ENCODE measurements at regions not wholly inside any gene's neighbourhood (a gene's known extent, or its start where the extent isn't known, plus 50 kb on each side); places are given as distances from the start of the nearest gene placed in this dataset.
A peak's percentile ranks its signal among the peaks of the same experiment; 100 is the strongest.

DNA sequence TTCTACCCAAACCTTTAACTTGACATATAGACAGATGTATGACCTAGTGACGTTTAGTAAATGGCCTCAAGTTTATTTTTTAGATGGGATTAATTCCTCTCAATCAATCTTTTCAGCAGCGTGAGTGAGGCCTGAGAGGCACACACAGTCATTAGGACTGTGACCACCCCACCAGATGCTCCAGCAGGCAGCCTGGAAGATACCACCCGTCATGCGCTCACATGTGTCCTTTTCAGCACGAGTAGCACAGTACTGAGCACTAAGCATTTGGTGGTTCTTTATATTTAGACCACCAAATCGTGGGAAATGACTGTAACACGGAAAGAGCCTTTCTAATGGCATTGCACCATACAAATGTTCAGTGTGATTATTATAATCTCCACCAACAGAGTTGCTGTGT, 354.6 kb upstream of the DDI1 start:
- no peak overlapping the region for H3K27ac ChIP-seq
- H3K9me3 ChIP-seq = no peaks in the 10 kb centered on the region
- WGBS, 5 donors = 65 to 71% (median 67%) methylated on average over 7 of the region's 7 CpGs
- H3K4me3 ChIP-seq = no peak overlapping the region
- H3K36me3 ChIP-seq = no peaks in the 10 kb centered on the region
- TF ChIP-seq, protein P1, sequence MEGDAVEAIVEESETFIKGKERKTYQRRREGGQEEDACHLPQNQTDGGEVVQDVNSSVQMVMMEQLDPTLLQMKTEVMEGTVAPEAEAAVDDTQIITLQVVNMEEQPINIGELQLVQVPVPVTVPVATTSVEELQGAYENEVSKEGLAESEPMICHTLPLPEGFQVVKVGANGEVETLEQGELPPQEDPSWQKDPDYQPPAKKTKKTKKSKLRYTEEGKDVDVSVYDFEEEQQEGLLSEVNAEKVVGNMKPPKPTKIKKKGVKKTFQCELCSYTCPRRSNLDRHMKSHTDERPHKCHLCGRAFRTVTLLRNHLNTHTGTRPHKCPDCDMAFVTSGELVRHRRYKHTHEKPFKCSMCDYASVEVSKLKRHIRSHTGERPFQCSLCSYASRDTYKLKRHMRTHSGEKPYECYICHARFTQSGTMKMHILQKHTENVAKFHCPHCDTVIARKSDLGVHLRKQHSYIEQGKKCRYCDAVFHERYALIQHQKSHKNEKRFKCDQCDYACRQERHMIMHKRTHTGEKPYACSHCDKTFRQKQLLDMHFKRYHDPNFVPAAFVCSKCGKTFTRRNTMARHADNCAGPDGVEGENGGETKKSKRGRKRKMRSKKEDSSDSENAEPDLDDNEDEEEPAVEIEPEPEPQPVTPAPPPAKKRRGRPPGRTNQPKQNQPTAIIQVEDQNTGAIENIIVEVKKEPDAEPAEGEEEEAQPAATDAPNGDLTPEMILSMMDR (IDR thresholded peaks at IDR 0.05) = no peak
- TF ChIP-seq POLR2A (IDR thresholded peaks at IDR 0.05) (no peak), EP300 (IDR thresholded peaks at IDR 0.05) (no peak), POLR2AphosphoS5 (IDR thresholded peaks at IDR 0.05) (no peak)
- no peaks in the 10 kb centered on the region for H3K27me3 ChIP-seq
- H3K4me1 ChIP-seq = peaks cover 5 to 13% (median 11%) of the 10 kb centered on the region in 4 donors
- DNase-seq = no peak
- intact Hi-C loops (cut with DNase I; ENCODE audit: low total_unique reads) = loop anchor here (10.0 kb wide), 1 partner anchor 473 kb away; no protein-coding TSS in a partner anchor

DNA sequence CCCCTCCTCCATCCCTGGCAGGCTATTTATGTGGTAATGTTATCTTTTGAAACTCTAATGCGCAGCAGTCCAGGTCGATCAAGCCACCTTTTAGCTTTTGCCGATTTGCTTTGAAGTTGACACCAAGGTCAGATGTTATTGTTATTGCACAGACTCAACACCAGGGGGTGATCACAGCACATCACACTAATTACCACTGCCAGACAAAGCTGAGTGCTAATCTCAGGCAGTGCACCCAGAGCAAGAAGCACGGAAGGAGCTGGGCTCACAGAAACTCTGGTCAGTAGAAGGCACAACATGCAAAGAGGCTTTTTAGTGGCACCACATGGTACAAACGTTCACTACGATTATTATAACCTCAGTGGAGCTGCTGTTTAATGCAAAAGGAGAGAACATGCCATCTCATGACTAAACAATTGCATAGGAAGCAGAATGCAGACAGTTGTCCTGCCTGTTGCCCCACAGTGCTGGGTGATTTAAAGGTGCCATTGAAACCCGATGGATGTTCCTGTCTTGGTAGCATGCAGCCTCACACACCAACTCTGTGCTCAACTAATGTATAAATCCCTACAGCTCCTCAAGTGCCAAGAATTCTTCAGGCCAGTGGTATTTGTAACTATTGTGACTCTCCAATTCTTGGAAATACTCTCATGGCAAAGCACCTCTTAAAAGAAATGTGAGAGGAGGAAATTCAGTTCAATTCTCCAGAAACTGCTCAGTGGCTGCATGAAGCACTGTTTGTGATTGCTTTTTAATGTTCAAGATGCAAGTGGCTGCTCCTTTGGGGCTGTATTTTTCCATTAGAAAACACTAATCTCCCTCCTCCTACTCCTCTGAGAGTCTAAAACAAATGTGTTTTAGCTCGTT, 353.9 kb upstream of the DDI1 start:
- H3K4me3 ChIP-seq = no peak overlapping the region
- 11 to 18% (median 13%) methylated on average over 7 to 8 of the region's 8 CpGs for WGBS, 5 donors
- TF ChIP-seq, protein P1 (IDR thresholded peaks at IDR 0.05) = peak in 5 of 7 experiments; percentile 64 to 96 (median 74)
- TF ChIP-seq POLR2AphosphoS5 (IDR thresholded peaks at IDR 0.05) (peak in 1 of 3 donors; percentile 46), EP300 (IDR thresholded peaks at IDR 0.05) (no peak), POLR2A (IDR thresholded peaks at IDR 0.05) (no peak)

DNA sequence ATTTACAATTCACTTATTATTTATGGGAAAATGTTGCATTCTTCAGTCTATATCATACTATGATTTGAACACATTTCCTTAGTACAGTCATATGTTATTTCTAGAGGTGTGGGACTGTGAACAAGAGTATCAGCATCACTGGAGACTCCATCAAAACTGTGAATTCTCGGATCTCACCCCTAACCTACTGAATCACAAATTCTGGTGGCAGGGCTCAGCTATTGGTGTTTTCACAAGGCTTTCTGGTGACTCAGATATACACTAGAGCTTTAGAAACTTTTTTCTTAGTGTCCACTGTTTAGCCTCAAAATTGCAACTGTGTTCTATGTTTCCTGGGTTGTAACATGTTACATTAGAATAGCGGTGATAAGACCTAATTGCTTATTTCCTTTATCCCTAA, 352.9 kb upstream of the DDI1 start:
- peaks cover 5 to 13% (median 11%) of the 10 kb centered on the region in 4 donors for H3K4me1 ChIP-seq
- 90 to 99% (median 97%) methylated on average over 2 of the region's 2 CpGs for WGBS, 5 donors
- DNase-seq = no peak
- H3K27me3 ChIP-seq = no peaks in the 10 kb centered on the region
- no peaks in the 10 kb centered on the region for H3K9me3 ChIP-seq
- intact Hi-C loops (cut with DNase I; ENCODE audit: low total_unique reads) = loop anchor here (10.0 kb wide), 1 partner anchor 471 kb away; no protein-coding TSS in a partner anchor
- H3K4me3 ChIP-seq = no peak overlapping the region
- TF ChIP-seq POLR2A (IDR thresholded peaks at IDR 0.05) (no peak), POLR2AphosphoS5 (IDR thresholded peaks at IDR 0.05) (no peak), EP300 (IDR thresholded peaks at IDR 0.05) (no peak)
- TF ChIP-seq, protein P1 (IDR thresholded peaks at IDR 0.05) = no peak
- no peak overlapping the region for H3K27ac ChIP-seq
- no peaks in the 10 kb centered on the region for H3K36me3 ChIP-seq

More for the DNA sequence above, 353.9 kb upstream of the DDI1 start:
- no peak overlapping the region for H3K27ac ChIP-seq
- H3K27me3 ChIP-seq = no peaks in the 10 kb centered on the region
- DNase-seq = peak; percentile 46 to 91
- H3K4me1 ChIP-seq = peaks cover 5 to 13% (median 11%) of the 10 kb centered on the region in 4 donors
- intact Hi-C loops (cut with DNase I; ENCODE audit: low total_unique reads) = loop anchor here (10.0 kb wide), 1 partner anchor 472 kb away; no protein-coding TSS in a partner anchor
- H3K36me3 ChIP-seq = no peaks in the 10 kb centered on the region
- no peaks in the 10 kb centered on the region for H3K9me3 ChIP-seq

DNA sequence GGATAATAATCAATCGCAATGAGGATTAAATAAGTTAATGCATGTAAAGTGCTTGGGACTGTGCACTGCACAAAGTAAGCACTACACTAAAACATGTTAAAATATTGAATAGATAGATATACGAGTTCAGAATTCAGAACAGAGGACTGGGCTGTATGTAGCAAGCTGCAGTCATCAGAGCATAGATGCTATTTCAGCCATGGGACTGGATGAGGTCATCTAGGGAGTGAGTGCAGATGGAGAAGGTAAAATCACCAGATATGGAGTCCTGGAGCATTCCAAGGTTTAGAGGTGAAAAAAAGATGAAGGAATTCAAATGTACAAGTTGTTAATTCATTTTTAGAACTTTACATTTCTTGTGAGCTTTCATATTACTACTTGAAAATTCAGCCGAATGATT, 347.5 kb upstream of the DDI1 start:
- Histone ChIP-seq H3K27me3 (no peaks in the 10 kb centered on the region), H3K36me3 (no peaks in the 10 kb centered on the region), H3K27ac (no peak overlapping the region), H3K9me3 (no peaks in the 10 kb centered on the region), H3K4me1 (no peaks in the 10 kb centered on the region), H3K4me3 (no peak overlapping the region)
- no peak for TF ChIP-seq POLR2A (IDR thresholded peaks at IDR 0.05)
- TF ChIP-seq POLR2AphosphoS5 (IDR thresholded peaks at IDR 0.05) = no peak
- TF ChIP-seq, protein P1 (IDR thresholded peaks at IDR 0.05) = no peak
- no peak for TF ChIP-seq EP300 (IDR thresholded peaks at IDR 0.05)
- intact Hi-C loops (cut with DNase I; ENCODE audit: low total_unique reads) = loop anchor here (10.0 kb wide), 1 partner anchor 466 kb away; no protein-coding TSS in a partner anchor
- 89 to 91% (median 90%) methylated on average over 3 of the region's 3 CpGs for WGBS, 5 donors
- DNase-seq = no peak

All from stomach (tissue), 8 donors.